ENCODE measurements at regions not wholly inside any gene's neighbourhood (a gene's known extent, or its start where the extent isn't known, plus 50 kb on each side); places are given as distances from the start of the nearest gene placed in this dataset.

- DNase-seq: no peak
- 79 to 85% methylated on average over 4 of the region's 4 CpGs for WGBS, 2 donors
- Histone ChIP-seq H3K9me3 (no peaks in the 10 kb centered on the region), H3K27me3 (no peaks in the 10 kb centered on the region), H3K4me1 (no peaks in the 10 kb centered on the region), H3K36me3 (ENCODE audit: low read depth, missing control alignments) (no peaks in the 10 kb centered on the region), H3K4me3 (no peak overlapping the region), H3K27ac (no peak overlapping the region)
- no peak for TF ChIP-seq CTCF (IDR thresholded peaks at IDR 0.05)
- TF ChIP-seq POLR2A (IDR thresholded peaks at IDR 0.05): no peak
- intact Hi-C loops (cut with DNase I; ENCODE audit: low total_unique reads): no loop called here
Observed at GRCh38 chr14:65190312-65190711, 88.0 kb upstream of the MAX start.

GRCh38 chr14:65191716-65192115 lies 89.4 kb upstream of the MAX start:
- TF ChIP-seq POLR2A (IDR thresholded peaks at IDR 0.05) (no peak), CTCF (IDR thresholded peaks at IDR 0.05) (no peak)
- no peaks in the 10 kb centered on the region for H3K9me3 ChIP-seq
- intact Hi-C loops (cut with DNase I; ENCODE audit: low total_unique reads): no loop called here
- H3K36me3 ChIP-seq (ENCODE audit: low read depth, missing control alignments): no peaks in the 10 kb centered on the region
- 85 to 86% methylated on average over 5 of the region's 5 CpGs for WGBS, 2 donors
- H3K4me1 ChIP-seq: no peaks in the 10 kb centered on the region
- no peak for DNase-seq
- no peak overlapping the region for H3K4me3 ChIP-seq
- H3K27me3 ChIP-seq: no peaks in the 10 kb centered on the region
- no peak overlapping the region for H3K27ac ChIP-seq

GRCh38 chr14:65192686-65193085 lies 90.4 kb upstream of the MAX start:
- no peak for DNase-seq
- H3K27me3 ChIP-seq: no peaks in the 10 kb centered on the region
- H3K9me3 ChIP-seq: no peaks in the 10 kb centered on the region
- H3K4me1 ChIP-seq: no peaks in the 10 kb centered on the region
- TF ChIP-seq CTCF (IDR thresholded peaks at IDR 0.05): no peak
- no peak overlapping the region for H3K27ac ChIP-seq
- H3K4me3 ChIP-seq: no peak overlapping the region
- no peaks in the 10 kb centered on the region for H3K36me3 ChIP-seq (ENCODE audit: low read depth, missing control alignments)
- 0 to 45% methylated on average over 1 of the region's 1 CpG for WGBS, 2 donors
- intact Hi-C loops (cut with DNase I; ENCODE audit: low total_unique reads): no loop called here

GRCh38 chr14:65193916-65194590 lies 91.7 kb upstream of the MAX start:
- Histone ChIP-seq H3K36me3 (ENCODE audit: low read depth, missing control alignments) (no peaks in the 10 kb centered on the region), H3K4me1 (no peaks in the 10 kb centered on the region), H3K4me3 (no peak overlapping the region), H3K27ac (no peak overlapping the region), H3K9me3 (no peaks in the 10 kb centered on the region), H3K27me3 (no peaks in the 10 kb centered on the region)
- TF ChIP-seq CTCF (IDR thresholded peaks at IDR 0.05): no peak
- no peak for TF ChIP-seq POLR2A (IDR thresholded peaks at IDR 0.05)
- no peak for DNase-seq
- 39 to 67% methylated on average over 3 of the region's 3 CpGs for WGBS, 2 donors
- intact Hi-C loops (cut with DNase I; ENCODE audit: low total_unique reads): no loop called here

GRCh38 chr14:65195042-65195719 lies 92.9 kb upstream of the MAX start:
- H3K4me3 ChIP-seq: no peak overlapping the region
- H3K27ac ChIP-seq: no peak overlapping the region
- intact Hi-C loops (cut with DNase I; ENCODE audit: low total_unique reads): no loop called here
- H3K4me1 ChIP-seq: no peaks in the 10 kb centered on the region
- no peak for TF ChIP-seq CTCF (IDR thresholded peaks at IDR 0.05)
- TF ChIP-seq POLR2A (IDR thresholded peaks at IDR 0.05): no peak
- H3K27me3 ChIP-seq: no peaks in the 10 kb centered on the region
- no peaks in the 10 kb centered on the region for H3K9me3 ChIP-seq
- WGBS, 2 donors: 89 to 92% methylated on average over 9 of the region's 9 CpGs
- H3K36me3 ChIP-seq (ENCODE audit: low read depth, missing control alignments): no peaks in the 10 kb centered on the region
- DNase-seq: no peak
